Epithelial cell of proximal tubule (primary cell): ENCODE measurements at regions not wholly inside any gene's neighbourhood (a gene's known extent, or its start where the extent isn't known, plus 50 kb on each side); places are given as distances from the start of the nearest gene placed in this dataset.

ENCODE experiments used
- DNase-seq: peaks from one replicate; pipeline ENCODE4 v3.0.0-alpha.2; 2011; ENCODE audit warnings: low read depth
- H3K4me3 ChIP-seq: 2 replicates; pipeline ENCODE4 v1.5.1; 2011; ENCODE audit warnings: low read depth, mild to moderate bottlenecking, low read length
- CTCF ChIP-seq: conservative IDR thresholded peaks from 2 replicates; pipeline ENCODE4 v1.5.1; 2012; ENCODE audit warnings: low read depth, mild to moderate bottlenecking, low read length

- no peak overlapping the region for H3K4me3 ChIP-seq
- no peak for TF ChIP-seq CTCF
- no peak for DNase-seq
Measured at GRCh38 chr5:74243634-74244033, 396.9 kb downstream of the ENC1 start.

- H3K4me3 ChIP-seq: no peak overlapping the region
Measured at GRCh38 chr5:74242516-74242915, 398.0 kb downstream of the ENC1 start.

GRCh38 chr5:74241751-74242140 is 398.8 kb downstream of the ENC1 start:
- no peak for TF ChIP-seq CTCF
- no peak for DNase-seq
- H3K4me3 ChIP-seq: no peak overlapping the region

More at GRCh38 chr5:74242516-74242915, 398.0 kb downstream of the ENC1 start:
- DNase-seq: no peak
- no peak for TF ChIP-seq CTCF

GRCh38 chr5:74240783-74241750 is 399.5 kb downstream of the ENC1 start:
- H3K4me3 ChIP-seq: no peak overlapping the region
- TF ChIP-seq CTCF: no peak

GRCh38 chr5:74239261-74239660 is 401.3 kb downstream of the ENC1 start:
- DNase-seq: no peak
- H3K4me3 ChIP-seq: no peak overlapping the region
- TF ChIP-seq CTCF: no peak

More at GRCh38 chr5:74240783-74241750, 399.5 kb downstream of the ENC1 start:
- DNase-seq: no peak

GRCh38 chr5:74237571-74238145 is 402.9 kb downstream of the ENC1 start:
- no peak for TF ChIP-seq CTCF
- no peak for DNase-seq
- no peak overlapping the region for H3K4me3 ChIP-seq

- DNase-seq: no peak
Measured at GRCh38 chr5:74235552-74235951, 405.0 kb downstream of the ENC1 start.

More at GRCh38 chr5:74235552-74235951, 405.0 kb downstream of the ENC1 start:
- no peak overlapping the region for H3K4me3 ChIP-seq
- TF ChIP-seq CTCF: no peak
